ENCODE measurements at regions not wholly inside any gene's neighbourhood (a gene's known extent, or its start where the extent isn't known, plus 50 kb on each side); places are given as distances from the start of the nearest gene placed in this dataset.

DNA sequence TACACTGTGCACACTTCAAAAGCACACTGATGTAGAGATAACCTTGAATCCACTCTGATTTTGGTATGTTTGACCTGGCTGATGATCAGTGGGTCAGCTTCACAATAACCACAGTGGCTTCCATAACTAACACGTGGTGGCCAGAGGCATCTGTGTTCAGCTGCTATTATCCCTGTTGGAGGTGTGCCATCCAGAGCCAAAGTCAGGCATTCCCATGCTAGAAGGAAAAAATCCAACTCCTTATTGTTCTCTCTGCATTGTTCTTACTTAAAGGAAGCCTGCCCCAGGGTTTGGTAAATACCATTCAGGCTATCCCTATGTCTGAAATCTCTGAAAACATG lies 127.3 kb upstream of the MON1B start:
- no peaks in the 10 kb centered on the region for H3K9me2 ChIP-seq (replicated peaks; ENCODE audit: low read length)
- ATAC-seq = no peak
- ChIA-PET POLR2A (ENCODE audit: unreplicated experiment) (no interaction called here), CTCF (no interaction called here)
- no peaks in the 10 kb centered on the region for H3K4me1 ChIP-seq (ENCODE audit: insufficient read depth, low read length)
- intact Hi-C loops (cut with micrococcal nuclease) = no loop called here
- H2AFZ ChIP-seq (ENCODE audit: low read length) = no peak overlapping the region
- no peak overlapping the region for H3K4me2 ChIP-seq (ENCODE audit: low read length)
- H4K20me1 ChIP-seq (ENCODE audit: low read length) = no peaks in the 10 kb centered on the region
- no peaks in the 10 kb centered on the region for H3K79me2 ChIP-seq (ENCODE audit: low read length)
- H3K27ac ChIP-seq (ENCODE audit: low read length) = no peak overlapping the region
- DNase-seq = no peak
- H3K36me3 ChIP-seq (ENCODE audit: low read depth, low read length) = no peaks in the 10 kb centered on the region
- H3K4me3 ChIP-seq (ENCODE audit: low read length) = no peak overlapping the region
- no peaks in the 10 kb centered on the region for H3F3A ChIP-seq (ENCODE audit: low read length, unreplicated experiment)
- H3K27me3 ChIP-seq (ENCODE audit: low read length) = 0 out of 2 replicates have a peak, but pooled peaks cover 7% of the 10 kb centered on the region
- TF ChIP-seq EZH2phosphoT487 (IDR thresholded peaks at IDR 0.05; ENCODE audit: borderline replicate concordance, low read length) (no peak), EZH2 (IDR thresholded peaks at IDR 0.05; ENCODE audit: low read length, unreplicated experiment) (no peak)
- TF ChIP-seq, protein P1, sequence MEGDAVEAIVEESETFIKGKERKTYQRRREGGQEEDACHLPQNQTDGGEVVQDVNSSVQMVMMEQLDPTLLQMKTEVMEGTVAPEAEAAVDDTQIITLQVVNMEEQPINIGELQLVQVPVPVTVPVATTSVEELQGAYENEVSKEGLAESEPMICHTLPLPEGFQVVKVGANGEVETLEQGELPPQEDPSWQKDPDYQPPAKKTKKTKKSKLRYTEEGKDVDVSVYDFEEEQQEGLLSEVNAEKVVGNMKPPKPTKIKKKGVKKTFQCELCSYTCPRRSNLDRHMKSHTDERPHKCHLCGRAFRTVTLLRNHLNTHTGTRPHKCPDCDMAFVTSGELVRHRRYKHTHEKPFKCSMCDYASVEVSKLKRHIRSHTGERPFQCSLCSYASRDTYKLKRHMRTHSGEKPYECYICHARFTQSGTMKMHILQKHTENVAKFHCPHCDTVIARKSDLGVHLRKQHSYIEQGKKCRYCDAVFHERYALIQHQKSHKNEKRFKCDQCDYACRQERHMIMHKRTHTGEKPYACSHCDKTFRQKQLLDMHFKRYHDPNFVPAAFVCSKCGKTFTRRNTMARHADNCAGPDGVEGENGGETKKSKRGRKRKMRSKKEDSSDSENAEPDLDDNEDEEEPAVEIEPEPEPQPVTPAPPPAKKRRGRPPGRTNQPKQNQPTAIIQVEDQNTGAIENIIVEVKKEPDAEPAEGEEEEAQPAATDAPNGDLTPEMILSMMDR (conservative IDR thresholded peaks at IDR 0.05; ENCODE audit: low read depth, low read length) = no peak
- no TSS peak for BruUV-seq (replicated peaks)
- no peak overlapping the region for H3K9ac ChIP-seq (ENCODE audit: low read length)
- H3K9me3 ChIP-seq (ENCODE audit: low read length) = no peaks in the 10 kb centered on the region

DNA sequence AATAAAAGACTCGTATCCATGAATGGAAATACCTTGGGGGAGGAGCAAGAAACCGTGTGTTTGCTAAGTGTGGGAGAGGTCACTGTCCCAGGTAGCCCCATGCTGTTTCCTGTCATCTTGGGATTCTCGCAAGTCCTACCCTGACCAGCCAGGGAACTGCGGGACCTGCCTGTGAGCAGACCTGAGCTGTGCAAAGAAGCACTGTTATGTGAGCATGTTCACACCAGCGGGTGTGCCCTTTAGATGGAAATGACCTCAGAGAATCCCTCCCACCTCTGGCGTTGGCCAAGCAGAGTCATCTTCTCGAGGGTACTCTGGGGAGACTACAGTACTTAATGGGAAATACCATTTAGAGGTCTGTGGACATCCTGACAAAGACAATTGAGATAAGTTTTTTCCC lies 127.0 kb upstream of the MON1B start:
- H3K27ac ChIP-seq (ENCODE audit: low read length) = no peak overlapping the region
- H3K27me3 ChIP-seq (ENCODE audit: low read length) = 0 out of 2 replicates have a peak, but pooled peaks cover 7% of the 10 kb centered on the region
- ChIA-PET POLR2A (ENCODE audit: unreplicated experiment) (no interaction called here), CTCF (no interaction called here)
- TF ChIP-seq, protein P1 (conservative IDR thresholded peaks at IDR 0.05; ENCODE audit: low read depth, low read length) = no peak
- no peak for TF ChIP-seq EZH2 (IDR thresholded peaks at IDR 0.05; ENCODE audit: low read length, unreplicated experiment)
- TF ChIP-seq EZH2phosphoT487 (IDR thresholded peaks at IDR 0.05; ENCODE audit: borderline replicate concordance, low read length) = no peak
- H3K4me3 ChIP-seq (ENCODE audit: low read length) = no peak overlapping the region
- no peaks in the 10 kb centered on the region for H3K36me3 ChIP-seq (ENCODE audit: low read depth, low read length)
- H2AFZ ChIP-seq (ENCODE audit: low read length) = no peak overlapping the region
- no peaks in the 10 kb centered on the region for H3K79me2 ChIP-seq (ENCODE audit: low read length)
- BruUV-seq (replicated peaks) = no TSS peak
- H3K4me1 ChIP-seq (ENCODE audit: insufficient read depth, low read length) = no peaks in the 10 kb centered on the region
- no peaks in the 10 kb centered on the region for H3K9me2 ChIP-seq (replicated peaks; ENCODE audit: low read length)
- H4K20me1 ChIP-seq (ENCODE audit: low read length) = no peaks in the 10 kb centered on the region
- intact Hi-C loops (cut with micrococcal nuclease) = no loop called here
- no peak for DNase-seq
- no peak for ATAC-seq
- H3K4me2 ChIP-seq (ENCODE audit: low read length) = no peak overlapping the region
- no peaks in the 10 kb centered on the region for H3K9me3 ChIP-seq (ENCODE audit: low read length)
- no peaks in the 10 kb centered on the region for H3F3A ChIP-seq (ENCODE audit: low read length, unreplicated experiment)
- no peak overlapping the region for H3K9ac ChIP-seq (ENCODE audit: low read length)

DNA sequence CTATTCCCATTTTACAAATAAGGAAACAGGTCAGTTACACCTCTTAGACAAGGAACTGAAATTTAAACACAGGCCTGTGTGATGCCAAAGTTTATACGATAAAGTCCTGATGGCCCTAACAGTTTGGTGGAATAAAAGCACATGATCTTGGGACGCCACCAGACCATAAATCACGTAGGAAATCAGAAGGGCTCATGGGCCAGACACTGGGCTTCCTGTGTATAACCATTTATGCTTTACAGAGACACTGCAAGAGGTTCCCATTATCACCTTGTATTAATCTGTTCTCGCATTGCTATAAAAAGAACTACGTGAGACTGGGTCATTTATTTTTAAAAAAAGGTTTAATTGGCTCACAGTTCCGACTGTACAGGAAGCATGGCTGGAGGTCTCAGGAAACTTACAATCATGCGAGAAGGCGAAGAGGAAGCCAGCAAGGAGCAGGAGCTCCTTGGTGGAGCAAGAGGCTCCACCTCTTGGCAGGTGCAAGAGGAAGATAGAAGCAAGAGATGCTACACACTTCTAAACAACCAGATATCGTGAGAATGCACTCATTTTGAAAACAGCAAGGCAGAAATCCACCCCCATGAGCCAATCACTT lies 124.0 kb upstream of the MON1B start:
- ATAC-seq (no peak), DNase-seq (no peak)
- no TSS peak for BruUV-seq (replicated peaks)
- H3K79me2 ChIP-seq (ENCODE audit: low read length) = no peaks in the 10 kb centered on the region
- no peaks in the 10 kb centered on the region for H3K9me2 ChIP-seq (replicated peaks; ENCODE audit: low read length)
- H2AFZ ChIP-seq (ENCODE audit: low read length) = no peak overlapping the region
- no peaks in the 10 kb centered on the region for H3K9me3 ChIP-seq (ENCODE audit: low read length)
- H3K4me1 ChIP-seq (ENCODE audit: insufficient read depth, low read length) = no peaks in the 10 kb centered on the region
- H3K27me3 ChIP-seq (ENCODE audit: low read length) = 0 out of 2 replicates have a peak, but pooled peaks cover 13% of the 10 kb centered on the region
- H3K9ac ChIP-seq (ENCODE audit: low read length) = no peak overlapping the region
- TF ChIP-seq, protein P1 (conservative IDR thresholded peaks at IDR 0.05; ENCODE audit: low read depth, low read length) = no peak
- no peak for TF ChIP-seq EZH2phosphoT487 (IDR thresholded peaks at IDR 0.05; ENCODE audit: borderline replicate concordance, low read length)
- no peak for TF ChIP-seq EZH2 (IDR thresholded peaks at IDR 0.05; ENCODE audit: low read length, unreplicated experiment)
- H3F3A ChIP-seq (ENCODE audit: low read length, unreplicated experiment) = no peaks in the 10 kb centered on the region
- no peaks in the 10 kb centered on the region for H3K36me3 ChIP-seq (ENCODE audit: low read depth, low read length)
- H3K27ac ChIP-seq (ENCODE audit: low read length) = no peak overlapping the region
- H3K4me3 ChIP-seq (ENCODE audit: low read length) = no peak overlapping the region
- intact Hi-C loops (cut with micrococcal nuclease) = no loop called here
- POLR2A ChIA-PET (ENCODE audit: unreplicated experiment) = no interaction called here
- H3K4me2 ChIP-seq (ENCODE audit: low read length) = no peak overlapping the region
- no peaks in the 10 kb centered on the region for H4K20me1 ChIP-seq (ENCODE audit: low read length)
- CTCF ChIA-PET = no interaction called here
